GM20000 (cell line): ENCODE measurements at regions not wholly inside any gene's neighbourhood (a gene's known extent, or its start where the extent isn't known, plus 50 kb on each side); places are given as distances from the start of the nearest gene placed in this dataset.
"Not testable (repeated sequence)": the region's sequence is repeated elsewhere in the genome, so short reads cannot be mapped to it uniquely, and the experiment has no call there.

Experiments
- DNase-seq: peaks from one replicate; pipeline ENCODE4 v3.0.0; 2012; ENCODE audit warnings: low spot score
- TF ChIP-seq, protein P1 (sequence below): IDR thresholded peaks from 2 replicates; pipeline ENCODE4 v1.5.1; 2012; ENCODE audit warnings: mild to moderate bottlenecking, control low read depth; ENCODE audit errors: extremely low read depth, missing control alignments

DNA sequence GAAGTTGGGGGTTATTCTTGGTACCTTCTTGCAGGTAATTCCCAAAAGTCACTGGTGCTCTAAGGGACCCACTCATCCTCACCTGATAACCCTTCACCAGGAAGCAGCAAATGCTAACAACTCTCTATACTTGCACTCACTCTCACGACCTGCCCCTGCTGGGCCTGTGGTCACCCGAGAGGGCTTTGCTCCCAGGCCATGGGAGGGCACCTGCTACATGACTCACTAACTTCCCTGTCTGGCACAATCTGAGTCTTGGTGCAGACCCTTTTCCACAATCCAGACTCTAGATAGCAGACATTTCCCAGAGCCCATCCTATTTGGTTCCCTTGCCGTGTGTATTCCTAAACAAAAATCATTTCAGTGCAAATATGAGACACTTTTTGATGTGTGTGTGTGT, 403.8 kb upstream of the FAT1 start:
- no peak for DNase-seq
- TF ChIP-seq, protein P1, sequence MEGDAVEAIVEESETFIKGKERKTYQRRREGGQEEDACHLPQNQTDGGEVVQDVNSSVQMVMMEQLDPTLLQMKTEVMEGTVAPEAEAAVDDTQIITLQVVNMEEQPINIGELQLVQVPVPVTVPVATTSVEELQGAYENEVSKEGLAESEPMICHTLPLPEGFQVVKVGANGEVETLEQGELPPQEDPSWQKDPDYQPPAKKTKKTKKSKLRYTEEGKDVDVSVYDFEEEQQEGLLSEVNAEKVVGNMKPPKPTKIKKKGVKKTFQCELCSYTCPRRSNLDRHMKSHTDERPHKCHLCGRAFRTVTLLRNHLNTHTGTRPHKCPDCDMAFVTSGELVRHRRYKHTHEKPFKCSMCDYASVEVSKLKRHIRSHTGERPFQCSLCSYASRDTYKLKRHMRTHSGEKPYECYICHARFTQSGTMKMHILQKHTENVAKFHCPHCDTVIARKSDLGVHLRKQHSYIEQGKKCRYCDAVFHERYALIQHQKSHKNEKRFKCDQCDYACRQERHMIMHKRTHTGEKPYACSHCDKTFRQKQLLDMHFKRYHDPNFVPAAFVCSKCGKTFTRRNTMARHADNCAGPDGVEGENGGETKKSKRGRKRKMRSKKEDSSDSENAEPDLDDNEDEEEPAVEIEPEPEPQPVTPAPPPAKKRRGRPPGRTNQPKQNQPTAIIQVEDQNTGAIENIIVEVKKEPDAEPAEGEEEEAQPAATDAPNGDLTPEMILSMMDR, result no peak

DNA sequence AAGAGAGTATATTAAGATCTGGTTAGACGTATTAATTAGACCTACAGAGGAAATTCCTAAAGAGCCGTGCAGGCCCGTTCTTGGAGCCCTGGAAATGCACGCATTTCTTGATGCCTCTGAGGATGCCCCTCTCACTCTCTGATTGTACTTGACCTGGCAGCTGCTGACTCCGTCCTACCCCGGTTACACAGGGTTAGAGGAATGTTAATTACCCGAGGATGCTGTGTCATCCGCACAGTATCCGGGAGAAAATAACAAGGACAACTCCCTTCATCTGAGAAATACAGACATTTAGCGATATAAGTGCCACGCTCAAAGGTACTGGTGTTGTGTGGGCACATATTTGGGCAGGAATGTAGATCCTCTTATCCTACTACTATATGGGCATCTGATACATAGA, 404.6 kb upstream of the FAT1 start:
- TF ChIP-seq, protein P1, result no peak
- no peak for DNase-seq

DNA sequence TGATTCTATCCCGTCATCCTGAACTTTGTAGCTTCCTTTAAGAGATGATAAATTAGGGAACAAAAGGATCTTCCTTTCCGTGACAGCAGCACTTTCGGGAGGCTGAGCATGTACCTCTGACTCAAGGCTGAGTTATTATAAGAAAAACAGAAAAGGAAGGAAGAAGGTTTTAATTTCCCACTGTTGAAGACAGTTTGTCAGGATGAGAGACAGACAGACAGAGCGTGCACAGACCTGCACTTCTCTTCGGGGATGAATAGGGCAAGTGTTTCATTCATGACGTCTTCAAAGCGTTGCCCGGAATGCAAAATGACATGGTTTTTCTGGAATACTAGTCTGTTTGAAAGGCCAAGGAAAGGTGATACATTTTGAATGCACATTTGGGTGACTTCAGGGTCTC, 405.3 kb upstream of the FAT1 start:
- TF ChIP-seq, protein P1, result no peak
- no peak for DNase-seq

DNA sequence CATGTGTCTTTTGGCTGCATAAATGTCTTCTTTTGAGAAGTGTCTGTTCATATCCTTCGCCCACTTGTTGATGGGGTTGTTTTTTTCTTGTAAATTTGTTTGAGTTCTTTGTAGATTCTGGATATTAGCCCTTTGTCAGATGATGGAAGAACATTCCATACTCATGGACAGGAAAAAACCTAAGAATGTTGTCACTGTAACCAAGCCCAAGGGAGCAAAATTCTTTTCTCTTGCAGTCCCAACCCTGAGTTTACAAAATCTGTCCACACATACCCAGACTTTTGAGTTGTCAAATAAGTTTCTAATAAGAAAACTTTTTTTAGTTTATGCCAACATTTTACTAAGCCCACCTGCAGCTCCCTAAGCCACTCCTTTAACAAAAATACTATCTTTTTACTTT, 408.2 kb upstream of the FAT1 start:
- DNase-seq, result not testable (repeated sequence)

DNA sequence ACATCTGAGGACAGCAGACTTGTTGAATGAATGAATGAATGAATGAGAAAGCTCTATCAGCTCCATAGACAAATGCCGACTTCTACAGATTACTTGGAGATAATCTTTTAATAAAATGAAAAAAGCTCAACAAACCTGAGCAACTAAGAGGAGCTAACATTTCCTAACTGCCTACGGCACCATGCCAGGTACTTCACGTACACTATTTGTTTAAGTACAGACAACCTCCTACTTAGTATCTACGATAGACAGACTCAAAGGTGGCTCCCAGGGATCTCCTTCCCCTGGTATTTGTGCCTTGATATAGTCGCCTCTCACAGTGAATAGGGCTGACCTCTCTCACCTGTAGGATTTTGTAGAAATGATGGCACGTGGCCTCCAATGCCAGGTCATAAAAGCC, 412.2 kb upstream of the FAT1 start:
- DNase-seq, result no peak
- TF ChIP-seq, protein P1, result no peak

DNA sequence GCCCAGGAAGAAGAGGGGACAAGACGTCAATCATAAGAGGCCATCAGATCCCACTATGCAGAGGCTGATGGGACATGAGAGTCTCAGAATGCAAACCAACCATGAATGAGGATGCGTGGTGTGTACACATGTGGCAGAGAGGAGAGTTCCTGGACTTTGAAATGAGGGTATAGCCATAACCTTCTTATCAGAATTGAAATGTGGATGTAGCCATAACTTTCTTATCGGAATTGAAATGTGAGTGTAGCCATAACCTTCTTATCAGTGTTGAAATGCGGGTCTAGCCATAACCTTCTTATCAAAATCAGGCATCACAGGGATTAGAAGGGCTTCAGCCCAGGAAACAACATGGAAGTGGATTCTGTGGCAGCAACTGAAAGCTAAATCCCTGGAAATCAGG, 415.5 kb upstream of the FAT1 start:
- TF ChIP-seq, protein P1, result no peak
- no peak for DNase-seq

DNA sequence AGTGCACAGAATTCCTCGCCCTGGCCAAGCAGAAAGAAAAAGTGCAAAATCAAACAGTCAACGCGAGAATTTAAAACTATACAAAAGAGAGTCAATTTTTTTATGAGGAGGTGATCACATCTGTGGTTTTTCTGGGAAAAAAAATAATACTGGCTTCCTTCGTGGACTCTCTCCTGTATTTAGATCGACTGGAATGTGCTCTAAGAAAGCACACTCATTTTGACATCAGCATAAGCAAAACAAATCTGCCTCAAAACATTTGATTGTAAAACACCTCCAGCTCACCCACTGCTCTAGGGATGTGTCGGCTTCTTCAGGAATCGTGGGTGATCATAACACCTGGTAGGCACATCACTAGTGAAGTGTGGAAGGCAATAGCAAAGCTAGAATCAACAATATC, 417.4 kb upstream of the FAT1 start:
- no peak for DNase-seq
- TF ChIP-seq, protein P1, result no peak

DNA sequence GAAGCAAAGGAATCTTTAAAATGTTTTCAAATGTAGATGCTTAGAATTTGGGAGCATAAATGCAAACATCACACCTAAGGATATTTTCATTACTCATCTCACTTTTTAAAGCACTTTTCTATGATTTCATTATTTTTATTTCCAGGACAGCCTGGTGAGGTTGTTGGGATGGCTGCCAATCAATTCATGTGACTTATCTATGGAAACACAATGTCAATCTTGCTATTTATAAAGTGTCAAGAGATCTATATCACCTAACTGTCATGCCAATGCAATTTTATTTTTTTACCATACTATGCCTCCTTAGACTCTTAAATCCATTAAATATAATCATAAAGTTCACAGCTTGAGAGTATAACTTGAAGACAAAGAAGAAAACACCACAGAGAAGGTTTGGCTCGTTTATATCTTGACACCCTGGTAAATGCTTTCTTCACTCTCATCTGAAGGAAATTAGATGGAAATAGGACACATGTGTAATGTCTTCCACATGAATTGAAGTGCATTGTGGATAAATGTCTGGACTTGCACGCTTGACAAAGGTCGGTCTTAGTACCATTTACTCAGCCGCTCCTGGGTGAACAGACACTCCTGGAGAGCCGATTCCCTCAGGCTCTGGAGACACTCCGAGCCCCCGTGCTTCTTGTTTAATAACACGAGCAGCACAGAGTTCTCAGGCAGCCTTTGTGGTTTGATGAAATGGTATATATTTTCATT, 425.7 kb upstream of the FAT1 start:
- TF ChIP-seq, protein P1, result no peak
- DNase-seq, result no peak
